HG02623 (cell line): ENCODE measurements at regions not wholly inside any gene's neighbourhood (a gene's known extent, or its start where the extent isn't known, plus 50 kb on each side); places are given as distances from the start of the nearest gene placed in this dataset.

Experiments used
- ATAC-seq: cut with Tn5 transposase; IDR thresholded peaks from one replicate; pipeline ENCODE4 v1.9.1; 2021; ENCODE audit warnings: moderate library complexity; ENCODE audit not compliant: unreplicated experiment

GRCh38 chr11:92744929-92745585 lies 224.4 kb upstream of the MTNR1B start:
- no peak for ATAC-seq

GRCh38 chr11:92750794-92751193 lies 218.7 kb upstream of the MTNR1B start:
- no peak for ATAC-seq

GRCh38 chr11:92751594-92751993 lies 217.9 kb upstream of the MTNR1B start:
- no peak for ATAC-seq

GRCh38 chr11:92752122-92752521 lies 217.3 kb upstream of the MTNR1B start:
- ATAC-seq, result no peak

- ATAC-seq, result no peak
Observed at GRCh38 chr11:92753161-92753560, 216.3 kb upstream of the MTNR1B start.

GRCh38 chr11:92758241-92758780 lies 211.1 kb upstream of the MTNR1B start:
- no peak for ATAC-seq

- ATAC-seq, result no peak
Observed at GRCh38 chr11:92759571-92760214, 209.8 kb upstream of the MTNR1B start.

GRCh38 chr11:92762121-92762540 lies 207.3 kb upstream of the MTNR1B start:
- ATAC-seq, result no peak

GRCh38 chr11:92763336-92763735 lies 206.1 kb upstream of the MTNR1B start:
- ATAC-seq, result no peak

- no peak for ATAC-seq
Observed at GRCh38 chr11:92764128-92764527, 205.3 kb upstream of the MTNR1B start.

GRCh38 chr11:92765082-92765840 lies 204.2 kb upstream of the MTNR1B start:
- no peak for ATAC-seq

- ATAC-seq, result no peak
Observed at GRCh38 chr11:92765965-92766371, 203.5 kb upstream of the MTNR1B start.

- no peak for ATAC-seq
Observed at GRCh38 chr11:92766698-92767097, 202.8 kb upstream of the MTNR1B start.

- ATAC-seq, result no peak
Observed at GRCh38 chr11:92767416-92767815, 202.0 kb upstream of the MTNR1B start.

- ATAC-seq, result no peak
Observed at GRCh38 chr11:92768121-92768840, 201.2 kb upstream of the MTNR1B start.

GRCh38 chr11:92769112-92769511 lies 200.3 kb upstream of the MTNR1B start:
- ATAC-seq, result no peak

GRCh38 chr11:92770419-92770818 lies 199.0 kb upstream of the MTNR1B start:
- ATAC-seq, result no peak

GRCh38 chr11:92770981-92771380 lies 198.5 kb upstream of the MTNR1B start:
- no peak for ATAC-seq

- no peak for ATAC-seq
Observed at GRCh38 chr11:92771701-92772100, 197.8 kb upstream of the MTNR1B start.

- ATAC-seq, result no peak
Observed at GRCh38 chr11:92775003-92775676, 194.3 kb upstream of the MTNR1B start.

- ATAC-seq, result no peak
Observed at GRCh38 chr11:92776676-92777075, 192.8 kb upstream of the MTNR1B start.
